ENCODE measurements at regions not wholly inside any gene's neighbourhood (a gene's known extent, or its start where the extent isn't known, plus 50 kb on each side); places are given as distances from the start of the nearest gene placed in this dataset.

DNA sequence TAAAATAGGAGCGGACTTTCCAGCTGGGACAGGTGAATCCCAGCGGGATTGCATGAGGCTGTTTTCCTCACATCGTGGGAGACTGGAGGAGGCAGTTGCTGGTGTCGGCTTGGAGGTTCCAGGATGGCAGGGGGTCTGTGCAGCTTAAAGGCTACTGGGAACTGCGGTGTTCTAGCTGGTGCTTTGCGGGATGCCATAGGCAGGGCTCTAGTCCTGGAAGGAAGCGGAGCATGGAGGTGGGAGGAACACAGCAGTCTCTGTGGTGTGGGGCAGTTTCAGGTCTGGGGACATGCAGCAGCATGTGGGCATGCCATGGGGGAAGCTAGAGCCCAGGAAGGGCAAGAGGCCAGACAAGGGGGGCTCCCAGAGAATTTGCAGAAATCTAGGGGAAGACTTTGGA, 141.5 kb downstream of the NSG2 start:
- TF ChIP-seq POLR2A (IDR thresholded peaks at IDR 0.05) (no peak), POLR2AphosphoS5 (IDR thresholded peaks at IDR 0.05; ENCODE audit: insufficient read depth in 1 of 2, low read depth in 1 of 2) (no peak)
- TF ChIP-seq, protein P1, sequence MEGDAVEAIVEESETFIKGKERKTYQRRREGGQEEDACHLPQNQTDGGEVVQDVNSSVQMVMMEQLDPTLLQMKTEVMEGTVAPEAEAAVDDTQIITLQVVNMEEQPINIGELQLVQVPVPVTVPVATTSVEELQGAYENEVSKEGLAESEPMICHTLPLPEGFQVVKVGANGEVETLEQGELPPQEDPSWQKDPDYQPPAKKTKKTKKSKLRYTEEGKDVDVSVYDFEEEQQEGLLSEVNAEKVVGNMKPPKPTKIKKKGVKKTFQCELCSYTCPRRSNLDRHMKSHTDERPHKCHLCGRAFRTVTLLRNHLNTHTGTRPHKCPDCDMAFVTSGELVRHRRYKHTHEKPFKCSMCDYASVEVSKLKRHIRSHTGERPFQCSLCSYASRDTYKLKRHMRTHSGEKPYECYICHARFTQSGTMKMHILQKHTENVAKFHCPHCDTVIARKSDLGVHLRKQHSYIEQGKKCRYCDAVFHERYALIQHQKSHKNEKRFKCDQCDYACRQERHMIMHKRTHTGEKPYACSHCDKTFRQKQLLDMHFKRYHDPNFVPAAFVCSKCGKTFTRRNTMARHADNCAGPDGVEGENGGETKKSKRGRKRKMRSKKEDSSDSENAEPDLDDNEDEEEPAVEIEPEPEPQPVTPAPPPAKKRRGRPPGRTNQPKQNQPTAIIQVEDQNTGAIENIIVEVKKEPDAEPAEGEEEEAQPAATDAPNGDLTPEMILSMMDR (IDR thresholded peaks at IDR 0.05), result no peak
